H9 (cell line): ENCODE measurements at regions not wholly inside any gene's neighbourhood (a gene's known extent, or its start where the extent isn't known, plus 50 kb on each side); places are given as distances from the start of the nearest gene placed in this dataset.

ENCODE experiments used
- DNase-seq: peaks from one replicate; pipeline ENCODE4 v3.0.0-alpha.2; 2017
- H2AFZ ChIP-seq: one replicate; pipeline ENCODE4 v1.6.1; 2013; ENCODE audit warnings: mild to moderate bottlenecking, low read length, control low read depth, moderate library complexity
- H2AK5ac ChIP-seq: 2 replicates; pipeline ENCODE4 v1.6.1; 2013; ENCODE audit warnings: low read length, control low read depth, mixed read lengths; ENCODE audit not compliant: insufficient read length
- H2BK120ac ChIP-seq: one replicate; pipeline ENCODE4 v1.6.1; 2013; ENCODE audit warnings: low read depth, mild to moderate bottlenecking, low read length, control low read depth, inconsistent platforms; ENCODE audit not compliant: poor library complexity, severe bottlenecking
- H2BK12ac ChIP-seq: 2 replicates; pipeline ENCODE4 v1.6.1; 2013; ENCODE audit warnings: low read length, control low read depth, mixed read lengths, low read depth; ENCODE audit not compliant: insufficient read length
- H2BK15ac ChIP-seq: 2 replicates; pipeline ENCODE4 v1.6.1; 2013; ENCODE audit warnings: low read depth, low read length, control low read depth
- H2BK20ac ChIP-seq: one replicate; pipeline ENCODE4 v1.6.1; 2013; ENCODE audit warnings: low read depth, mild to moderate bottlenecking, low read length, control low read depth, inconsistent platforms; ENCODE audit not compliant: poor library complexity, severe bottlenecking
- H2BK5ac ChIP-seq: 2 replicates; pipeline ENCODE4 v1.6.1; 2013; ENCODE audit warnings: low read length, control low read depth, mixed read lengths; ENCODE audit not compliant: insufficient read length
- H3K14ac ChIP-seq: 2 replicates; pipeline ENCODE4 v1.6.1; 2013; ENCODE audit warnings: low read length, control low read depth; ENCODE audit not compliant: insufficient read depth
- H3K18ac ChIP-seq: 2 replicates; pipeline ENCODE4 v1.6.1; 2013; ENCODE audit warnings: low read depth, mild to moderate bottlenecking, mixed read lengths, low read length, control low read depth; ENCODE audit not compliant: insufficient read length
- H3K23ac ChIP-seq: 2 replicates; pipeline ENCODE4 v1.6.1; 2013; ENCODE audit warnings: low read length, control low read depth, mixed read lengths, low read depth; ENCODE audit not compliant: insufficient read length
- H3K23me2 ChIP-seq: 2 replicates; pipeline ENCODE4 v1.6.1; 2013; ENCODE audit warnings: low read depth, mild to moderate bottlenecking, mixed read lengths, low read length, control low read depth; ENCODE audit not compliant: insufficient read length, poor library complexity, severe bottlenecking
- H3K27ac ChIP-seq: 2 replicates; pipeline ENCODE4 v1.5.1; 2013; ENCODE audit warnings: low read length, control low read depth, mixed read lengths, low read depth; ENCODE audit not compliant: insufficient read length
- H3K27me3 ChIP-seq: 2 replicates; pipeline ENCODE4 v1.6.1; 2013; ENCODE audit warnings: low read length, control low read depth, inconsistent platforms; ENCODE audit not compliant: insufficient read depth
- H3K4ac ChIP-seq: 2 replicates; pipeline ENCODE4 v1.6.1; 2013; ENCODE audit warnings: low read depth, mild to moderate bottlenecking, control low read depth, inconsistent platforms, low read length, moderate library complexity
- H3K4me1 ChIP-seq: 2 replicates; pipeline ENCODE4 v1.6.1; 2013; ENCODE audit warnings: low read length, control low read depth, inconsistent platforms; ENCODE audit not compliant: insufficient read depth
- H3K4me2 ChIP-seq: 2 replicates; pipeline ENCODE4 v1.6.1; 2013; ENCODE audit warnings: low read length, control low read depth, mixed read lengths; ENCODE audit not compliant: insufficient read length, insufficient read depth
- H3K56ac ChIP-seq: 2 replicates; pipeline ENCODE4 v1.6.1; 2013; ENCODE audit warnings: low read depth, mild to moderate bottlenecking, mixed read lengths, low read length, control low read depth; ENCODE audit not compliant: insufficient read length
- H3K79me1 ChIP-seq: 2 replicates; pipeline ENCODE4 v1.6.1; 2013; ENCODE audit warnings: low read depth, mild to moderate bottlenecking, moderate library complexity, low read length, control low read depth, inconsistent platforms; ENCODE audit not compliant: insufficient read depth, poor library complexity, severe bottlenecking
- H3K79me2 ChIP-seq: 2 replicates; pipeline ENCODE4 v1.6.1; 2013; ENCODE audit warnings: low read length, control low read depth, inconsistent platforms; ENCODE audit not compliant: insufficient read depth
- H3K9ac ChIP-seq: 2 replicates; pipeline ENCODE4 v1.6.1; 2013; ENCODE audit warnings: low read length, control low read depth, mixed read lengths; ENCODE audit not compliant: insufficient read length; ENCODE audit errors: extremely low read depth
- H3K9me3 ChIP-seq: one replicate; pipeline ENCODE4 v1.6.1; 2013; ENCODE audit warnings: low read depth, low read length, inconsistent platforms; ENCODE audit not compliant: control insufficient read depth
- H3T11ph ChIP-seq: one replicate; pipeline ENCODE4 v1.6.1; 2013; ENCODE audit warnings: mild to moderate bottlenecking, low read length, control low read depth, inconsistent platforms
- H4K20me1 ChIP-seq: one replicate; pipeline ENCODE4 v1.6.1; 2013; ENCODE audit not compliant: control insufficient read depth, insufficient read length, insufficient read depth
- H4K5ac ChIP-seq: 2 replicates; pipeline ENCODE4 v1.6.1; 2013; ENCODE audit warnings: low read depth, mild to moderate bottlenecking, mixed read lengths, low read length, control low read depth; ENCODE audit not compliant: insufficient read length
- H4K8ac ChIP-seq: replicated peaks from 2 replicates; pipeline ENCODE4 v1.6.1; 2013; ENCODE audit warnings: low read length, control low read depth, mixed read lengths, low read depth; ENCODE audit not compliant: insufficient read length
- H4K91ac ChIP-seq: 2 replicates; pipeline ENCODE4 v1.6.1; 2013; ENCODE audit warnings: low read depth, mild to moderate bottlenecking, moderate library complexity, mixed read lengths, low read length, control low read depth; ENCODE audit not compliant: insufficient read length
- H3K27ac Mint-ChIP-seq, 3 experiments: 2 replicates in 2 of 3; 3 replicates in 1 of 3; pipeline ENCODE4 v1.8.0; 2020 to 2021; ENCODE audit warnings: mixed read lengths in 3 of 3, mild to moderate bottlenecking in 1 of 3, moderate library complexity in 1 of 3
- H3K27me3 Mint-ChIP-seq: 2 replicates; pipeline ENCODE4 v1.8.0; 2021; ENCODE audit warnings: low read depth, mild to moderate bottlenecking, moderate library complexity, mixed read lengths
- H3K36me3 Mint-ChIP-seq, 3 experiments: 2 replicates in 2 of 3; 3 replicates in 1 of 3; pipeline ENCODE4 v1.8.0; 2020 to 2021; ENCODE audit warnings: low read depth in 3 of 3, mixed read lengths in 3 of 3; ENCODE audit not compliant: insufficient read depth in 1 of 3
- H3K4me1 Mint-ChIP-seq, 2 experiments: 2 replicates each; pipeline ENCODE4 v1.8.0; 2020; ENCODE audit warnings: mixed read lengths in 2 of 2
- H3K4me3 Mint-ChIP-seq, 2 experiments: 2 replicates in 1 of 2; 3 replicates in 1 of 2; pipeline ENCODE4 v1.8.0; 2020 to 2021; ENCODE audit warnings: mild to moderate bottlenecking in 2 of 2, mixed read lengths in 2 of 2, moderate library complexity in 1 of 2
- H3K9me3 Mint-ChIP-seq, 2 experiments: 2 replicates in 1 of 2; 3 replicates in 1 of 2; pipeline ENCODE4 v1.8.0; 2020; ENCODE audit warnings: mild to moderate bottlenecking in 2 of 2, mixed read lengths in 2 of 2, moderate library complexity in 1 of 2
- CTCF ChIP-seq: fragments of 200-600 bp; sonication (generic); conservative IDR thresholded peaks from 3 replicates; pipeline ENCODE4 v1.8.0; 2021; ENCODE audit warnings: antibody characterized with exemption, mild to moderate bottlenecking
- WGBS: extraction: QIAGEN DNeasy Blood & Tissue Kit; methylation state at CpG from one replicate; pipeline ENCODE4 v1.1.7; 2013; ENCODE audit warnings: missing lambda C conversion rate, low lambda C conversion rate, mixed read lengths; ENCODE audit not compliant: insufficient read length; ENCODE audit errors: extremely low coverage; 5-methylcytosine and 5-hydroxymethylcytosine counted together

GRCh38 chr20:47878601-47879027 lies 93.3 kb upstream of the SULF2 start:
- H3K4me2 ChIP-seq = no peak overlapping the region
- no peak overlapping the region for H2BK120ac ChIP-seq
- H4K5ac ChIP-seq = no peak overlapping the region
- Mint-ChIP-seq H3K4me1 (no peaks in the 10 kb centered on the region), H3K4me3 (no peak overlapping the region), H3K27me3 (peaks cover 6% of the 10 kb centered on the region), H3K27ac (no peak overlapping the region; a peak in 2 of 7 replicates), H3K36me3 (no peaks in the 10 kb centered on the region), H3K9me3 (0 out of 5 replicates have a peak, but pooled peaks cover 0 to 3% of the 10 kb centered on the region in 2 experiments)
- no peak overlapping the region for H2BK15ac ChIP-seq
- no peaks in the 10 kb centered on the region for H3K23me2 ChIP-seq
- H3K9ac ChIP-seq = no peak overlapping the region
- no peak overlapping the region for H4K91ac ChIP-seq
- H3K18ac ChIP-seq = no peak overlapping the region
- no peak for DNase-seq
- H3K79me1 ChIP-seq = no peaks in the 10 kb centered on the region
- H3K27me3 ChIP-seq = no peaks in the 10 kb centered on the region
- H3K9me3 ChIP-seq = no peaks in the 10 kb centered on the region
- H3K4ac ChIP-seq = no peak overlapping the region
- no peaks in the 10 kb centered on the region for H3K4me1 ChIP-seq
- H2BK20ac ChIP-seq = no peak overlapping the region
- no peak overlapping the region for H2AK5ac ChIP-seq
- no peak for TF ChIP-seq CTCF
- WGBS = no CpG with 5 or more reads among the region's 6 CpGs
- H3T11ph ChIP-seq = no peak overlapping the region
- H3K79me2 ChIP-seq = no peaks in the 10 kb centered on the region
- no peak overlapping the region for H2AFZ ChIP-seq
- no peak overlapping the region for H3K27ac ChIP-seq
- no peak overlapping the region for H2BK12ac ChIP-seq
- no peak overlapping the region for H2BK5ac ChIP-seq
- no peaks in the 10 kb centered on the region for H4K20me1 ChIP-seq
- H3K14ac ChIP-seq = no peak overlapping the region
- H4K8ac ChIP-seq = no peak overlapping the region
- H3K23ac ChIP-seq = no peak overlapping the region
- H3K56ac ChIP-seq = no peak overlapping the region
